ENCODE measurements at regions not wholly inside any gene's neighbourhood (a gene's known extent, or its start where the extent isn't known, plus 50 kb on each side); places are given as distances from the start of the nearest gene placed in this dataset.

- Histone ChIP-seq H3K79me2 (ENCODE audit: insufficient read depth, low read length) (no peaks in the 10 kb centered on the region), H2AFZ (ENCODE audit: insufficient read depth, low read depth, low read length, poor library complexity, severe bottlenecking) (no peak overlapping the region), H3K27me3 (ENCODE audit: control insufficient read depth in 2 of 2, insufficient read depth in 2 of 2, low read length in 2 of 2) (no peaks in the 10 kb centered on the region), H3K4me1 (ENCODE audit: control insufficient read depth in 1 of 2, insufficient read depth in 2 of 2, low read length in 2 of 2) (no peaks in the 10 kb centered on the region), H3K9ac (ENCODE audit: insufficient read depth, low read length, poor library complexity, severe bottlenecking) (no peak overlapping the region), H3K9me3 (replicated peaks in 1 of 2; ENCODE audit: control insufficient read depth in 1 of 2, insufficient read depth in 1 of 2, low read length in 2 of 2) (no peaks in the 10 kb centered on the region), H3K4me2 (replicated peaks; ENCODE audit: extremely low read depth, low read length, poor library complexity, severe bottlenecking) (no peak overlapping the region), H3K36me3 (replicated peaks in 1 of 2; ENCODE audit: control insufficient read depth in 1 of 2, insufficient read depth in 2 of 2, low read length in 2 of 2) (no peaks in the 10 kb centered on the region), H3K4me3 (replicated peaks in 1 of 3; ENCODE audit: low read depth in 2 of 3, low read length in 3 of 3) (no peak overlapping the region), H4K20me1 (ENCODE audit: insufficient read depth, low read length) (no peaks in the 10 kb centered on the region), H3K27ac (ENCODE audit: low read depth in 1 of 2, low read length in 2 of 2) (no peak overlapping the region)
- no peak overlapping the region for H3K27ac Mint-ChIP-seq
- peaks cover 0 to 2% (median 1%) of the 10 kb centered on the region in 3 donors for H3K27me3 Mint-ChIP-seq (ENCODE audit: low read depth in 3 of 3)
- H3K4me1 Mint-ChIP-seq, result no peaks in the 10 kb centered on the region
- TF ChIP-seq CTCF (IDR thresholded peaks at IDR 0.05), result no peak
- intact Hi-C loops (cut with micrococcal nuclease), result no loop called here
- WGBS (ENCODE audit: insufficient coverage), result no CpG with 5 or more reads among the region's 2 CpGs
- DNase-seq, result no peak
- peaks cover 0 to 1% (median 0%) of the 10 kb centered on the region in 7 donors for H3K9me3 Mint-ChIP-seq
- H3K4me3 Mint-ChIP-seq, result no peak overlapping the region
- no peaks in the 10 kb centered on the region for H3K36me3 Mint-ChIP-seq
These were observed 306.1 kb upstream of the FAM241A start for GRCh38 chr4:111839141-111839540.

DNA sequence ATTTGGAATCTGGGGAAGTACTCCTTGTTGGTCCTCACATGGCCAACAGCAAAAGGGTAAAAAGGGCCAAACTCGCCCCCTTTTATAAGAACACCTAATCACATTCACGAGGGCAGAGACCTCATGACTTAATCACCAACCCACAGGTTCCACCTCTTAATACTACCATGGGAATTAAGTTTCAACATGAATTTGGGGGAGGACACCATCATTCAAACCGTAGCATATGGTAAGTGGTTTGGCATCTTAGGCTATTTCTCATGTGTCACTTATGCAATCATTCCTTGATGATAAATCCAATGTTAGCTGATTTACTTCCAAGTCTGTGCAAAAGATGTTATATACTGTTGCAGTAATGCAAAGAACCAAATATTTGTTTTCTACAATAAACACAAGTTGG, 302.9 kb upstream of the FAM241A start:
- H3K4me2 ChIP-seq (replicated peaks; ENCODE audit: extremely low read depth, low read length, poor library complexity, severe bottlenecking), result no peak overlapping the region
- H3K9me3 Mint-ChIP-seq, result peaks cover 0 to 3% (median 0%) of the 10 kb centered on the region in 7 donors
- H3K4me3 ChIP-seq (replicated peaks in 1 of 3; ENCODE audit: low read depth in 2 of 3, low read length in 3 of 3), result no peak overlapping the region
- H3K4me1 Mint-ChIP-seq, result no peaks in the 10 kb centered on the region
- DNase-seq, result no peak
- H3K27me3 Mint-ChIP-seq (ENCODE audit: low read depth in 3 of 3), result no peaks in the 10 kb centered on the region
- no peaks in the 10 kb centered on the region for H3K4me1 ChIP-seq (ENCODE audit: control insufficient read depth in 1 of 2, insufficient read depth in 2 of 2, low read length in 2 of 2)
- H2AFZ ChIP-seq (ENCODE audit: insufficient read depth, low read depth, low read length, poor library complexity, severe bottlenecking), result no peak overlapping the region
- H3K36me3 Mint-ChIP-seq, result no peaks in the 10 kb centered on the region
- no peaks in the 10 kb centered on the region for H3K9me3 ChIP-seq (replicated peaks in 1 of 2; ENCODE audit: control insufficient read depth in 1 of 2, insufficient read depth in 1 of 2, low read length in 2 of 2)
- H4K20me1 ChIP-seq (ENCODE audit: insufficient read depth, low read length), result no peaks in the 10 kb centered on the region
- intact Hi-C loops (cut with micrococcal nuclease), result no loop called here
- H3K36me3 ChIP-seq (replicated peaks in 1 of 2; ENCODE audit: control insufficient read depth in 1 of 2, insufficient read depth in 2 of 2, low read length in 2 of 2), result no peaks in the 10 kb centered on the region
- no peak overlapping the region for H3K27ac ChIP-seq (ENCODE audit: low read depth in 1 of 2, low read length in 2 of 2)
- no peak for TF ChIP-seq CTCF (IDR thresholded peaks at IDR 0.05)
- H3K4me3 Mint-ChIP-seq, result no peak overlapping the region
- no peaks in the 10 kb centered on the region for H3K79me2 ChIP-seq (ENCODE audit: insufficient read depth, low read length)
- H3K27me3 ChIP-seq (ENCODE audit: control insufficient read depth in 2 of 2, insufficient read depth in 2 of 2, low read length in 2 of 2), result no peaks in the 10 kb centered on the region
- WGBS (ENCODE audit: insufficient coverage), result no CpG with 5 or more reads among the region's 3 CpGs
- no peak overlapping the region for H3K27ac Mint-ChIP-seq
- H3K9ac ChIP-seq (ENCODE audit: insufficient read depth, low read length, poor library complexity, severe bottlenecking), result no peak overlapping the region

Measured in CD14-positive monocyte (primary cell).